ENCODE measurements at regions not wholly inside any gene's neighbourhood (a gene's known extent, or its start where the extent isn't known, plus 50 kb on each side); places are given as distances from the start of the nearest gene placed in this dataset.

DNA sequence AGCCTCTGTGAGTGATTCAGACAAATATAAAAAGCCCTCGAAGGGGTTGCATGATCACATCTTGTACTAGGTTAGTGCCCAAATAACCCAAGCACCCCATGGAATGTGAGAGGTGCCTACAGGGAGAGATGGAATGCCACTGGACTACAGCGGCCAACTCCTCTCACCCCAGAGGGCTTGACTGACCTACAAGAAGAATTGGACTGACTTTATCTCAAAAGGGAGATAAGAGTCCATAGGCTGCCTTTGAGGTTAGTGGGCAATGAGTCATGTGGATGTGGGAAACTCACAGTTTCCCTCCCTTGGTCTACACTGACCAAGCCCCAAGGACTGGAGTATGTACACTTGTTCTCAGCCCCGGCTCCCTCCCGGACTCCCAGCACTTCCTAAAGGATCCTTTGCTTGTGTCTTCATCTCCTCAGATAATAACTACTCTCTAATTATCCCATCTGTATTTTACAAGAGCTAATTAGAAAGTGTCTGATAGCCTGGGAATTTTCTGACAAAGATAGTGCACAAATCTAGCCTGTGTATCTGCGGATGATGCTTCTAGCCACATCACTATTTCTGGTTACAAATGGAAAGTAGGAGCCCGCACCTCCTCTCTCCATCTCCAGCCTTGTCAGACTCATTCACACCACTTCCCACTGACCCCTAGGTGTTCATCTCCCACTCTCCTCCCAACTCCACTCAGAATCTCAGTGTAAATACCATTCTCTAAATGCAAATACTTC lies 547.8 kb upstream of the TBL1XR1 start:
- DNase-seq (ENCODE audit: extremely low read depth, low read depth), result no peak
- H3K4me3 ChIP-seq (replicated peaks; ENCODE audit: low read depth, low read length), result no peak overlapping the region
- TF ChIP-seq CTCF (IDR thresholded peaks at IDR 0.05; ENCODE audit: low read depth, low read length, missing control alignments), result no peak

DNA sequence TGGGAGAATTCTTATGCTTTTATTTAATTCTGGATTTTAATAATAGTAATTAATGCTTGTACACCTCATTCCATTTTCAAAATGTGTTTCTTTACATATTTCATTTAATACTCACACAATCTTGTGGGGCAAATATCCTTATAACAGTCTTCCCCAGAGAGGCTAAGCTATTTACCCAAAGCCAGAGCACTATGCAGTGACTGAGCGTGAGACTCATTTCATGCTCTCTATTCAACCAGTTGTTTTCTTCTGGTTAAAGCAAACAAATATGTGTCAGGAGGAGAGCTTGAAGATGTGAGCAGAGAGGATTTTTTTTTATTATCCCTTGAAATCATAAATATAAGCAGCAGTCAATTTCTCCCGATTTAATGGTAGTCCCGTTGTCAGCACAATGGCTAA lies 548.3 kb upstream of the TBL1XR1 start:
- H3K4me3 ChIP-seq (replicated peaks; ENCODE audit: low read depth, low read length), result no peak overlapping the region
- DNase-seq (ENCODE audit: extremely low read depth, low read depth), result no peak
- TF ChIP-seq CTCF (IDR thresholded peaks at IDR 0.05; ENCODE audit: low read depth, low read length, missing control alignments), result no peak

DNA sequence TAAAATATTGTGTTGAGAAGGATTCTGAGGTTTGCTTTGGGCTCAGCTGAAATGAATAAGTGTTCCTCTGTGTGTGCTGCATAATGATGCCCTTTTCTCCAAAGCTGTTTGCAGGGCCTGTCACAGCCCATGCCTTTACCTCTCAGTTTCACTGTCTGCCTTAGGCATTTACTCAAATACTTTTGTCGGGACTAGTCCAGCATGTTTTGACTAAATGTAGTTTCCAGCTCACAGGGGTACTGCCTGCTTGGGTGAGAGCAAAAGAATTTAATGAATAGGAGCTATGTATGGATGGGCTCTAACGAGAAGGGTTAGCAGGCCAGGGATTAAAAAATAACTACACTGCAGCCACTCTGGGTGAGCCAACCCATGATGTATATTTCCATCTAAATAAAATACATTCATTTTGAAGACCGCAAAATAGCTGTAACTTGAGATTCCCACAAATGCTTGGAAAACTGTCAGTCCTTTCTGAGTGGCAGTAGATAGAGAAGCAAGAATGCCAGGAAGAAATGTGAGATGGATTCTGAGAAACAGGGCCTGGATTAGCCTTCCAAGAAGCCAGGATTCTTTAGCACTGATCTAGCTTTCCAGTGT lies 549.2 kb upstream of the TBL1XR1 start:
- no peak for TF ChIP-seq CTCF (IDR thresholded peaks at IDR 0.05; ENCODE audit: low read depth, low read length, missing control alignments)
- no peak for DNase-seq (ENCODE audit: extremely low read depth, low read depth)
- no peak overlapping the region for H3K4me3 ChIP-seq (replicated peaks; ENCODE audit: low read depth, low read length)

- H3K4me3 ChIP-seq (replicated peaks; ENCODE audit: low read depth, low read length), result no peak overlapping the region
- no peak for DNase-seq (ENCODE audit: extremely low read depth, low read depth)
- TF ChIP-seq CTCF (IDR thresholded peaks at IDR 0.05; ENCODE audit: low read depth, low read length, missing control alignments), result no peak
Observed at GRCh38 chr3:177749836-177750235, 552.6 kb upstream of the TBL1XR1 start.

- no peak for TF ChIP-seq CTCF (IDR thresholded peaks at IDR 0.05; ENCODE audit: low read depth, low read length, missing control alignments)
- no peak overlapping the region for H3K4me3 ChIP-seq (replicated peaks; ENCODE audit: low read depth, low read length)
- DNase-seq (ENCODE audit: extremely low read depth, low read depth), result no peak
Observed at GRCh38 chr3:177750436-177750835, 553.2 kb upstream of the TBL1XR1 start.

DNA sequence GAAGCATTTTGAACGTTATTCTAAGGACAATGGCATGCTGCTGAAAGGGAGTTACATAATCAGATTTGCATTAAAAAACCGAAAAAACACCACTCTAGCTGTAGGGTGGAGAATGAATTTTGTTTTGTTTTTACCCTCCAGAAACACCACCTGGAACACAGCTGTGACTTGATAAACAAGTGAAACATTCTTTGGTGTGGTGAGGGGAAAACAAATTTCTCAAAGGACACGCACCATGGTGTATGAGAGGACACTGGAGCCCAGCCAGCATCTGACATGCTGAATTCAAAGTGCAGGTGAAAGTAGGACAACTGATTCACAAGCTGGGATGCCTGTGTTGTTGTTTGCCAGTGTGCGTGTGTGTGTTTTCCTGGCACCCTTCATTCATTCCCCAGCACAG lies 554.5 kb upstream of the TBL1XR1 start:
- TF ChIP-seq CTCF (IDR thresholded peaks at IDR 0.05; ENCODE audit: low read depth, low read length, missing control alignments), result no peak
- no peak overlapping the region for H3K4me3 ChIP-seq (replicated peaks; ENCODE audit: low read depth, low read length)
- no peak for DNase-seq (ENCODE audit: extremely low read depth, low read depth)

All from HFF-Myc (cell line).